ENCODE measurements at regions not wholly inside any gene's neighbourhood (a gene's known extent, or its start where the extent isn't known, plus 50 kb on each side); places are given as distances from the start of the nearest gene placed in this dataset.

DNA sequence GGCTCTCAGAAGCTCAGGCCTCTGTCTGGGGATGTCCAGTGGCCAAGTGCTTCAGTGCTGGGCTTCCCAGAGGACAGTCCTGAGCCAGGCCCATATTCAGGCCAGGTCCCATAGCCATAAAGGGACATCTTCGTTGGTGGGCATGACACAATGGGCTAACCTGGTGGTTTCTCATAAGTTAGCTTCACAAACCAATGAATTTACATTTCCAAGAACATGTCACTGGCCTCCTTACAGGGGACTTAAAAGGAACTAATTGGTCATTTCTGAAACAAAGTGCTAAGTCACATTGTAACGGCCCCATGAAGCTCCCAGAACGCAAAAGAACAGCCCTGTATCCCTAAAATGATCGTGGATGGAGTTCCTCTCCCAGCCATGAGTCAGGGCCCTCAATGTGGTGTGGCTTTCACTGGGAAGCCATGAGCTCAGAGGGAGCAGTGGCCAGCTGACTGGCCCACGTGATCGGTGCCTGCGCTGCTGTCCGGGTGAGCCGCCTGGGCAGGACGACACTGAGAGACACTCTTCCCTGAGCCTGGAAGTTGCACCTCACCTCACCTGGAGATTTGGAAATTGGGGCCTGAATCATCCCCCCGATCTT, 163.7 kb upstream of the APCDD1 start:
- no peak for DNase-seq

GRCh38 chr18:10291568-10291981, 162.9 kb upstream of the APCDD1 start:
- DNase-seq = no peak

DNA sequence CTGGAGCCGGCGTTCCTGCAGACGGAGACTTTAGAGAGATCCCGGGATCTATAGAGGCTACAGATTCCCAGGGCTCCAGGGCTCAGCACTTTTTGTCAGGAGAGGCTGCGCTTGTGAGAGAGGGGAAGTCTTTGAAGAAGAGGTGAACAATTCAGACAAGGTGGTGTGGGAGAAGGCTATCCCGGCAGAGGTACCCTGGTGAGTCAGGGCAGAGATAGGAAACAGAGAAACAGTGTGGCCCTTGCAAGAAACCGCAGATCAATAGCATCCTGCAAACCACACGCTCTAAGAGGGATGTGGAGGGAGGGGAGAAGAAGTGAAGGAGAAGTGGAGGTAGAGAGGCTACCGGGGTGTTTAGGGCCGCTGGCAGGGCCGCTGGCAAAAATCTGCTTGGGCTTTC, 160.5 kb upstream of the APCDD1 start:
- DNase-seq = no peak

DNA sequence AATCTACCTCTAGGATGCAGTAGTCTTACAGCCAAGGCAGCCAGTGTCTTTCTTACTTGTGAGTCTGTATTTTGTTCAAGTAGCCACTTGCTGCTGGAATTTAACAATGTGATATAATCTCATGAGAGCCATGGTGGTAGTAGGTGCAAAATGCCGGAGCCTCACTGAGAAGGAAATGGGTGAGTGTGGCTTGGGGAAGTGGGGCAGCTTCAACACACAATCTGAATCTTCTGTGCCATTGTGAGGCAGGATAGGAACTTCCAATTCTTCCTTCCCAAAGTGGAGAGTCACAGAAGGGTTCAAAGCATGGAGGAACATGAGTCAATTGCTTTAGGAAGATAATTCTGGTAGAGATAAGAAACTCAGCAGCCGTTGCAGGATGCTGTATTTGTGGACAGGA, 158.7 kb upstream of the APCDD1 start:
- DNase-seq = no peak

- no peak for DNase-seq
Observed at GRCh38 chr18:10296491-10296890, 157.9 kb upstream of the APCDD1 start.

DNA sequence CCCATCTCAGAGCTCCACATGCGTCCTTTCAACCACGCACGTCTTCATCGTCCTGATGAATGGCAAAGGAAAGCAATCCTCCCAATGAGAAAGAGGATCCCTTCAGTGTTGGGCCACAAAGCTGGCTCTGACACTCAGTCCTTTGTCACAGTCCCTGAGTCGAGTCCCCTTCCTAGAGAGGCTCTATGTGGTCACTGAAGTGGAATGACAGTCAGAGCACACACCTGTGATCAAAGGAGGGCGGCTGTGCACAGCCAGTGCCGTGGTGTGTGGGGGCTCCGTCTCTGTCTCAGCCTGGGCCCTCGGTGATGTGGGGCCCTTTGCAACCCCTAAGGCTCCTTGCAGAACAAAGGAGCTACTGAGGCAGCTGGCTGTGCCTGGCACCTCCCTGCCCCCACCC, 157.3 kb upstream of the APCDD1 start:
- no peak for DNase-seq

GRCh38 chr18:10298346-10298745, 156.1 kb upstream of the APCDD1 start:
- DNase-seq = no peak

DNA sequence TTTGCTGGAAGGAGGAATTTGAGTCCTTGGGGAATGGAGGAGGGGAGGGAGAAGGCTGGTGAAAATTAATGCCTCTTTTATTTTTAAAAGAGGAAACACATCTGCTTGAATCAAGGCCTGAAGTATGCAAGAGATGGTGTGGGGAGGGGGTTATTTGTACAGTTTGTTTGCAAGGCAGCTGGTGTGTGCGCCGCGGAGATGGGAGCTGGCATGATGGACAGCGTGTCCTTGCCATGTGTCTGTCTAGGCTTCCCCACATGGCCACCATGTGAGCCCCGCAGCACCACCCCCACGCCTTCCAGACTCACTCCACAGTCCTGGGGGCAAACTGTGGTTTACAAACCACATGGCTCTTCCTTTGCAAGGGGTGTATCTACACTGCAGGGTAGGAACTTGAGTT, 154.8 kb upstream of the APCDD1 start:
- DNase-seq = no peak

GRCh38 chr18:10300739-10301138, 153.7 kb upstream of the APCDD1 start:
- no peak for DNase-seq

GRCh38 chr18:10301831-10302483, 152.5 kb upstream of the APCDD1 start:
- DNase-seq = no peak

DNA sequence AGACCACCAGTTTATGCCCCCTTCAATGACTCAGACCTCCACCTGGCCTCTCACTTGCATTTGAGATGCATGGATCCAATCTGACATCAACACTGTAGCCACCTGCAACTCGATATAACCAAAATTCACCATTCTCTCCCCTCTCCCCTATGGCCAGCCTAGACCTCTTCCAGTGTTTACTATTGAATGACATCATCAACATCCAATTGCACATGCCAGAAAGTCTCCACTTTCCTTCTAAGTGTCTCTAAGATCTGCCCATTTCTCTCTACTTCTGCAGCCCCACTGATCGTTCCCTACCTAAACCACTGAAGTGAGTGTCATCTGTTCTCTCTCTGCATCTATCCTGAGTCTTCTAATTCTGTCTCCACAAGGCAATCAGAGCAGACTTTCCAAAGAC, 151.3 kb upstream of the APCDD1 start:
- DNase-seq = no peak

- DNase-seq = no peak
Observed at GRCh38 chr18:10304853-10305252, 149.6 kb upstream of the APCDD1 start.

GRCh38 chr18:10306779-10307178, 147.7 kb upstream of the APCDD1 start:
- no peak for DNase-seq

- no peak for DNase-seq
Observed at GRCh38 chr18:10308154-10308553, 146.3 kb upstream of the APCDD1 start.

DNA sequence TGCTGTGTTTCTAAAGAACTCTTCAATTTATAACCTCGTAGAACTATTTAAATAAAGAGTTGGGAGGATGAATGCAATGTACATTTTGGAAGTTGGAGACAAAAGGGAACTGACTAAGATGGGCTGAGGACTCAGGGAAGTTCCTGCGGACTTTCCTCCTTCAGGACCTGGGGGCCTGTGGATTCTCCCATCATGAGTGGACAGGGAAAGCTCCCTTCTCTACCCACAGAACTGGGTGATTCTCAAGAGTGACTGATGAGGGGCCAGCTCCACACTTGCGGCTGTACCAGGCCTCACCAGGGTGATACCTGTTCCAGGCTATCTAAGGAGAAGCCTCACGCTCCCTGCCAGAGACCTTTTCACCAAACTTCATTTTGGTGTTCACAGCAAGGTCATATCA, 143.8 kb upstream of the APCDD1 start:
- DNase-seq = no peak

- DNase-seq = no peak
Observed at GRCh38 chr18:10312326-10313015, 142.0 kb upstream of the APCDD1 start.

DNA sequence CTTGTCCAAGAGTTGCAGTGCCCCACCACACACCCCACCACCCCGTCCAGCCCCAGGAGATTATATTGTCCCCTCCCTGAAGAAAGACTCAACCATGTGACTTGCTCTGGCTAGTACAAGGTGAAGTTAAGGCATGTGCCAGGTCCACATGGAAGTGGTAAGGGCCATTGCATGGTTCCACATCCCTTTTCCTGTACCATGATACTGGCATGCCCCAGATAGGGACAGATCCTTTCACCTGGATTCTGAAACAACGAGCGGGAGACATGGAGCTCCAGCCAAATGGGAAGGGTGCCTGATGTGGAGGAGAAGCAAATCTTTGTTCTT, 141.5 kb upstream of the APCDD1 start:
- DNase-seq = no peak

DNA sequence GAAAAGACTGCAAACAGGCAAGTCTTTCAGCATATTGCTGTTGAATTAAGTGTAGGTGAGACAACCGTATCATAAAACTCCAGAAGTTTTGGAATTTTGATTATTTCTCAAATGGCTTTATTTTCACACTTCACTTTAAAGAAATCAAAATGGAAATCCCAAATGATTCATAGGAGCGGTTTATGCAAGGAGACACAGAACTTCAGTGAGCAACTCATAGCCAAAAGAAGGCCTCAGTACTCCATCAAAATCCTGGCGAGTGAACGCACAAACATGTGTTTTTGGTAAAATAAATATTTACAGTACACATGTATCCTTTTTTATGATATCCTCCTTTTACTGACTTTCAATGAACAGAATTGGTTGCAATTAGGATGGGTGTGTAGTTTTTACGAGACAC, 140.4 kb upstream of the APCDD1 start:
- DNase-seq = no peak

DNA sequence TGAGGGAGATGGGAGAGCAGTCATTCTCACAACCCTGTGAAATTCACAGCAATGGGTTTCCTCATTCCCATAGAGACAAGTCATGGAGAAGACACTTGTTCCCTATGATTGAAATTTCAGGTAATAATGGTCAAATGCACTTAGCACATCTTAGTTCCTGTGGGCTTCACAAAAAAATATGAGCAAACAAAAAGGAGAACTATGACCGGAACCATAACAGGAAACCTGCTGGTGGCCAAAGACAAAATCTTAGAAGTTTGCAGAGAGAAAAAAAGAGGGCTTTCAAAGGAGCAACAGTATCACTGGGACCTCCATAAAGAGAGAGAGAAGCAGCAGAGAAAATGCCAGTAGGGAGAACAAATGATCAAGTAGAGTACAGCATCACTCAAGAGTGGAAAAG, 138.9 kb upstream of the APCDD1 start:
- no peak for DNase-seq

GRCh38 chr18:10316778-10317177, 137.7 kb upstream of the APCDD1 start:
- DNase-seq = no peak

DNA sequence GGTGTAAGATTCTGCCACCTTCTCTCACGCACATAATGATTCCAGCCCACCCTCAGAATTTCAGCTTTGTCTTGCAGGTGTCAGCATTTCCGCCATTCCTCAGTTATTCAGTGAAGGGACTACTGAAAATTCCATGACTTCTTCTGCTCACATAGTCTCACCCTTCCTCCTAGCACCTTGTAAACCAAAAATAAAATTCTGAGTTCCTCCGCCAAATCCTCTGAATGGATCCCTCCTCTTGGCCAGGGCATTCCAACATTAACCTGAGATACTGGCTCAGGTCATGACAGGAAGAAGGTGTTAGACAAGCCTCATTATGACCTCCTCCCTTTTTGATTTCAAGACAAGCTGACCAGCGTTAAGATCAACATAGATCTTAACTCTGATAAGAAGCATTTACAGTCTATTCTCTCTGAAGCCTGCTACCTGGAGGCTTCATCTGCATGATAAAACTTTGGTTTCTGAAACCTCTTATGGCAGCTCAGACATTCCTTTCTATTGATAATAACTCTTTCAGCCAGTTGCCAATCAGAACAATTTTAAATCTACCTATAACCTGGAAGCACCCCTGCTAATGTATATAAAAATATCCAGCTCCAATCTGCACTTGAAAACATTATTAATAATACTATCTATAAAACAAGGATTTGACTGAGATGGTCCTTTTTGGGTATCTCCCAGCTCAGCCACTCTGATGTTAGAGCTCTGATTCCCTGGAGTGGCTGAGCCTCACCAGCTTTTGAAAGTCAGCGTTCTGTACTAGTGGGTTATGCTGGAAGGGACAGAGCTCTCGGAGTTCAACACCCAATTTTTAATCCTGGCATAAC, 136.4 kb upstream of the APCDD1 start:
- DNase-seq = no peak

- no peak for DNase-seq
Observed at GRCh38 chr18:10318691-10318970, 135.8 kb upstream of the APCDD1 start.

DNA sequence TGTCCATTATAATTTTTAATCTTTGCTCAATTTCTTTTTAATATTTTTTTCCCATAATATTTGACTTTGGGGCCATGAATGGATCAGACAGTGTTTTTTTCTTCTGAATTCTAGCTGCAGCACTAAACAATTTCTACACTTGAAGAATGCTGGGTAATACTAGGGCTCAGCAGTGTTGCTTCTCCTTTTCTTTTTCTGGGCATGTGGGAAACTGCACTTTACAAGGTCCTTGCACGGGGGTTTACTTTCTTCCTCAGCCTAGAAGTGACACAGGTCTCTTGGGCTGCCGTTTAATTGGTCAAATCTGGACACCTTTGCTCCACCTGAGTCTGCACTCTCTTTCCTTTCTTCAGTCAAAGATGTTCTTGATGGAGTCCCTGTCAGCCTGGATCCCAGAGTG, 135.4 kb upstream of the APCDD1 start:
- no peak for DNase-seq
